Astrocyte (in vitro differentiated cells and primary cell): ENCODE measurements at regions not wholly inside any gene's neighbourhood (a gene's known extent, or its start where the extent isn't known, plus 50 kb on each side); places are given as distances from the start of the nearest gene placed in this dataset.

ENCODE experiments used
- DNase-seq: peaks from one replicate; pipeline ENCODE4 v3.0.0-alpha.2; 2010; ENCODE audit warnings: low read depth
- FAIRE-seq: peaks from 2 replicates; lab custom pipeline; 2011; peaks lifted over from hg19 to GRCh38; lab: Jason Lieb, UNC
- H2AFZ ChIP-seq: 2 replicates; pipeline ENCODE4 v1.6.0; 2012; ENCODE audit warnings: low read depth, low read length, inconsistent platforms
- H3K27ac ChIP-seq: 2 replicates; pipeline ENCODE4 v1.5.1; 2011; ENCODE audit warnings: low read depth, low read length, inconsistent platforms
- H3K27me3 ChIP-seq: 2 replicates; pipeline ENCODE4 v1.6.0; 2011; ENCODE audit warnings: low read length, inconsistent platforms; ENCODE audit not compliant: insufficient read depth
- H3K36me3 ChIP-seq: 2 replicates; pipeline ENCODE4 v1.5.1; 2011; ENCODE audit warnings: low read length, inconsistent platforms; ENCODE audit not compliant: insufficient read depth
- H3K4me1 ChIP-seq: 2 replicates; pipeline ENCODE4 v1.5.1; 2011; ENCODE audit warnings: low read length, inconsistent platforms; ENCODE audit not compliant: insufficient read depth
- H3K4me2 ChIP-seq: 2 replicates; pipeline ENCODE4 v1.6.0; 2012; ENCODE audit warnings: low read length, inconsistent platforms
- H3K4me3 ChIP-seq: 2 replicates; pipeline ENCODE4 v1.5.1; 2011; ENCODE audit warnings: low read depth, mild to moderate bottlenecking, low read length, inconsistent platforms; ENCODE audit not compliant: insufficient read depth
- H3K79me2 ChIP-seq: 2 replicates; pipeline ENCODE4 v1.6.0; 2012; ENCODE audit warnings: mild to moderate bottlenecking, low read length, inconsistent platforms; ENCODE audit not compliant: insufficient read depth
- H3K9ac ChIP-seq: 2 replicates; pipeline ENCODE4 v1.6.0; 2012; ENCODE audit warnings: mild to moderate bottlenecking, low read length, inconsistent platforms
- H3K9me3 ChIP-seq: 2 replicates; pipeline ENCODE4 v1.5.1; 2012; ENCODE audit warnings: low read depth, mild to moderate bottlenecking, low read length, inconsistent platforms; ENCODE audit not compliant: insufficient read depth
- H4K20me1 ChIP-seq: 2 replicates; pipeline ENCODE4 v1.6.0; 2012; ENCODE audit warnings: low read length, inconsistent platforms; ENCODE audit not compliant: insufficient read depth
- H3K27ac Mint-ChIP-seq: one replicate; pipeline ENCODE4 v1.8.0; 2021; ENCODE audit warnings: mild to moderate bottlenecking, mixed read lengths; ENCODE audit not compliant: unreplicated experiment
- H3K27me3 Mint-ChIP-seq: one replicate; pipeline ENCODE4 v1.8.0; 2021; ENCODE audit warnings: low read depth, mixed read lengths; ENCODE audit not compliant: unreplicated experiment
- H3K36me3 Mint-ChIP-seq: one replicate; pipeline ENCODE4 v1.8.0; 2021; ENCODE audit warnings: low read depth, mixed read lengths; ENCODE audit not compliant: unreplicated experiment
- H3K4me1 Mint-ChIP-seq: one replicate; pipeline ENCODE4 v1.8.0; 2021; ENCODE audit warnings: low read depth, mixed read lengths; ENCODE audit not compliant: unreplicated experiment
- H3K4me3 Mint-ChIP-seq: one replicate; pipeline ENCODE4 v1.8.0; 2021; ENCODE audit warnings: mild to moderate bottlenecking, moderate library complexity, mixed read lengths; ENCODE audit not compliant: unreplicated experiment
- H3K9me3 Mint-ChIP-seq: one replicate; pipeline ENCODE4 v1.8.0; 2021; ENCODE audit warnings: mild to moderate bottlenecking, mixed read lengths; ENCODE audit not compliant: unreplicated experiment
- EZH2 ChIP-seq: IDR thresholded peaks from 2 replicates; pipeline ENCODE4 v1.6.1; 2012; ENCODE audit warnings: mild to moderate bottlenecking, low read length, inconsistent platforms; ENCODE audit not compliant: insufficient read depth
- TF ChIP-seq, protein P1 (sequence below): IDR thresholded peaks from 2 replicates; pipeline ENCODE4 v1.5.1; 2011; ENCODE audit warnings: low read depth, mild to moderate bottlenecking, inconsistent platforms, low read length, moderate library complexity; ENCODE audit not compliant: insufficient read depth

DNA sequence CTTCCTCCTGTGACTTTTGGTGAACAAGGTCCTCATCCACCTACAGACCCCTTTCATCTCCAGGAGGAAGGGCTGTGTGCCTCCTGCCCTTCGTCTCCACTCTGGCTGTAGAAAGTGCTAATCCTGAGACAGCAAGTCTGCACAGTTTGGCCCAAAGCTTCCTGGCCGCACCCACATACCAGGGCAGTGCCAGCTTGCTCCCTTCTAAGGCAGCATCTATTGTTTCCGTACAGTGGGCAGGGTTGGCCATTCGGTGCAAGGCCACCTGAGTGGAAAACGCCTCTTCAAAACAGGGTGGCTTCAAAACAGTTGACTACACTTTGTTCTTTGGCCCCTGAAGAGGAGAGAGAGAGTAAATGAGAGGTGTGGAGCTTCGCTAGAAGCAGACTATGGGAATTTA, 134.1 kb upstream of the KLF14 start:
- Histone ChIP-seq H3K4me2 (no peak overlapping the region), H2AFZ (no peak overlapping the region), H3K36me3 (peaks cover 59% of the 10 kb centered on the region), H3K27ac (no peak overlapping the region), H4K20me1 (peaks cover 61% of the 10 kb centered on the region), H3K9me3 (no peaks in the 10 kb centered on the region), H3K9ac (no peak overlapping the region), H3K27me3 (no peaks in the 10 kb centered on the region), H3K79me2 (peaks cover 15% of the 10 kb centered on the region), H3K4me1 (no peaks in the 10 kb centered on the region), H3K4me3 (no peak overlapping the region)
- H3K36me3 Mint-ChIP-seq, result peaks cover 49% of the 10 kb centered on the region
- no peak overlapping the region for H3K27ac Mint-ChIP-seq
- H3K4me1 Mint-ChIP-seq, result peaks cover 22% of the 10 kb centered on the region
- H3K9me3 Mint-ChIP-seq, result peaks cover 1% of the 10 kb centered on the region
- no peak for FAIRE-seq
- H3K27me3 Mint-ChIP-seq, result no peaks in the 10 kb centered on the region
- no peak overlapping the region for H3K4me3 Mint-ChIP-seq
- no peak for DNase-seq
- TF ChIP-seq, protein P1, sequence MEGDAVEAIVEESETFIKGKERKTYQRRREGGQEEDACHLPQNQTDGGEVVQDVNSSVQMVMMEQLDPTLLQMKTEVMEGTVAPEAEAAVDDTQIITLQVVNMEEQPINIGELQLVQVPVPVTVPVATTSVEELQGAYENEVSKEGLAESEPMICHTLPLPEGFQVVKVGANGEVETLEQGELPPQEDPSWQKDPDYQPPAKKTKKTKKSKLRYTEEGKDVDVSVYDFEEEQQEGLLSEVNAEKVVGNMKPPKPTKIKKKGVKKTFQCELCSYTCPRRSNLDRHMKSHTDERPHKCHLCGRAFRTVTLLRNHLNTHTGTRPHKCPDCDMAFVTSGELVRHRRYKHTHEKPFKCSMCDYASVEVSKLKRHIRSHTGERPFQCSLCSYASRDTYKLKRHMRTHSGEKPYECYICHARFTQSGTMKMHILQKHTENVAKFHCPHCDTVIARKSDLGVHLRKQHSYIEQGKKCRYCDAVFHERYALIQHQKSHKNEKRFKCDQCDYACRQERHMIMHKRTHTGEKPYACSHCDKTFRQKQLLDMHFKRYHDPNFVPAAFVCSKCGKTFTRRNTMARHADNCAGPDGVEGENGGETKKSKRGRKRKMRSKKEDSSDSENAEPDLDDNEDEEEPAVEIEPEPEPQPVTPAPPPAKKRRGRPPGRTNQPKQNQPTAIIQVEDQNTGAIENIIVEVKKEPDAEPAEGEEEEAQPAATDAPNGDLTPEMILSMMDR, result no peak
- TF ChIP-seq EZH2, result no peak

DNA sequence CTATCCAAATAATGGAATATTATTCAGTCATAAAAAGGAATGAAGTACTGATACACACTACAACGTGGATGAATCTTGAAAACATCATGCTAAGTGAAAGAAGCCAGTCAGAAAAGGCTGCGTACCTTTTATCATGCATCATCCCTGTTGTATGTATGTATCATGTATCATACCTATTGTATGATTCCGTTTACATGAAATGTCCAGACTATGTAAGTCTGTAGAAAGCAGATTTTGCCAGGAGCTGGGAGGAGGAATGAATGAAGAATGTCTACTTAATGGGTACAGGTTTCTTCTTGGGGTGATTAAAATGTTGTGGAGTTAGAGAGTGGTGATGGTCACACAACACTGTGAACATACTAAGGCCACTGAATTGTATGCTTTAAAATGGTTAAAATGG, 135.9 kb upstream of the KLF14 start:
- TF ChIP-seq EZH2, result no peak
- TF ChIP-seq, protein P1, result no peak
- no peak overlapping the region for H3K27ac ChIP-seq
- H3K9me3 ChIP-seq, result no peaks in the 10 kb centered on the region
- peaks cover 33% of the 10 kb centered on the region for H3K79me2 ChIP-seq
- DNase-seq (no peak), FAIRE-seq (no peak)
- peaks cover 72% of the 10 kb centered on the region for H4K20me1 ChIP-seq
- peaks cover 44% of the 10 kb centered on the region for H3K36me3 Mint-ChIP-seq
- no peaks in the 10 kb centered on the region for H3K27me3 Mint-ChIP-seq
- H3K4me3 Mint-ChIP-seq, result no peak overlapping the region
- no peak overlapping the region for H3K4me2 ChIP-seq
- no peak overlapping the region for H2AFZ ChIP-seq
- H3K9me3 Mint-ChIP-seq, result peaks cover 1% of the 10 kb centered on the region
- no peaks in the 10 kb centered on the region for H3K27me3 ChIP-seq
- no peak overlapping the region for H3K9ac ChIP-seq
- no peak overlapping the region for H3K27ac Mint-ChIP-seq
- peaks cover 70% of the 10 kb centered on the region for H3K36me3 ChIP-seq
- no peaks in the 10 kb centered on the region for H3K4me1 ChIP-seq
- H3K4me1 Mint-ChIP-seq, result peaks cover 33% of the 10 kb centered on the region
- H3K4me3 ChIP-seq, result no peak overlapping the region

DNA sequence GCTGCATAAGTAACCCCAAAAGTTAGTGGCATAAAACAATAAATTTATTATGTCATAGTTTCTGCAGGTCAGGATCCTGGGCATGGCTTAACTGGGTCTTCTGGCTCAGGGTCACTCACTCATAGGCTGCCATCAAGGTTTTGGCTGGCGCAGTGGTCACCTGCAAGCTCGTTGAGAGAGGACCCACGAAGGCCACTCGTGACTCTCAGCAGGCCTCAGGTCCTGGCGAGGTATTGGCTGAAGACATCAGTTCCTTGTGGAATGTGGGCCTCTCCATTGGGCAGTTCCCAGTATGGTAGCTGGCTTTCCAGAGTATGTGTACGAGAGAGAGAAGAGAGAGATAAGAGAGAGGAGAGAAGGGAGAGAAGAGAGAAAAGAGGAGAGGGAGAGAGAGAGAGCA, 138.3 kb upstream of the KLF14 start:
- no peak overlapping the region for H3K9ac ChIP-seq
- Mint-ChIP-seq H3K4me3 (peak overlapping the region; percentile 55), H3K27ac (peak overlapping the region; percentile 77), H3K36me3 (peaks cover 28% of the 10 kb centered on the region), H3K9me3 (peaks cover 1% of the 10 kb centered on the region), H3K27me3 (no peaks in the 10 kb centered on the region), H3K4me1 (peaks cover 30% of the 10 kb centered on the region)
- no peaks in the 10 kb centered on the region for H3K4me1 ChIP-seq
- no peak for FAIRE-seq
- no peak overlapping the region for H3K27ac ChIP-seq
- no peak for DNase-seq
- H2AFZ ChIP-seq, result no peak overlapping the region
- H3K79me2 ChIP-seq, result peaks cover 52% of the 10 kb centered on the region
- TF ChIP-seq, protein P1, result no peak
- no peak for TF ChIP-seq EZH2
- H4K20me1 ChIP-seq, result peaks cover 71% of the 10 kb centered on the region
- H3K4me2 ChIP-seq, result no peak overlapping the region
- no peaks in the 10 kb centered on the region for H3K9me3 ChIP-seq
- no peak overlapping the region for H3K4me3 ChIP-seq
- no peaks in the 10 kb centered on the region for H3K27me3 ChIP-seq
- peaks cover 64% of the 10 kb centered on the region for H3K36me3 ChIP-seq
